ENCODE measurements at regions not wholly inside any gene's neighbourhood (a gene's known extent, or its start where the extent isn't known, plus 50 kb on each side); places are given as distances from the start of the nearest gene placed in this dataset.

GRCh38 chr2:120607996-120608395 lies 127.7 kb upstream of the GLI2 start:
- TF ChIP-seq CTCF (IDR thresholded peaks at IDR 0.05; ENCODE audit: borderline replicate concordance, extremely low read depth, low read length, poor library complexity, severe bottlenecking) (no peak), EZH2 (IDR thresholded peaks at IDR 0.05; ENCODE audit: borderline replicate concordance, low read depth, low read length, severe bottlenecking) (no peak)
